Activated CD4-positive, alpha-beta memory T cell treated with anti-CD3 and anti-CD28 coated beads for 36 hours (primary cell): ENCODE measurements at regions not wholly inside any gene's neighbourhood (a gene's known extent, or its start where the extent isn't known, plus 50 kb on each side); places are given as distances from the start of the nearest gene placed in this dataset.

Experiments
- CTCF ChIA-PET: fragments of 350-600 bp; sonication (Branson Sonifier 250); formaldehyde crosslinking; loops from one replicate; lab custom pipeline; 2021; ENCODE audit warnings: antibody characterized with exemption, inconsistent platforms; lab: Charles Lee
- POLR2A ChIA-PET: fragments of 350-600 bp; sonication (Branson Sonifier 250); formaldehyde crosslinking; loops from one replicate; lab custom pipeline; 2021; ENCODE audit warnings: antibody characterized with exemption; lab: Charles Lee
- DNase-seq: peaks from one replicate; pipeline ENCODE4 v3.0.0-alpha.2; 2020
- H3K27ac Mint-ChIP-seq: one replicate; pipeline ENCODE4 v1.8.0; 2021; ENCODE audit warnings: mixed read lengths
- H3K27me3 Mint-ChIP-seq: one replicate; pipeline ENCODE4 v1.8.0; 2021; ENCODE audit warnings: mixed read lengths
- H3K36me3 Mint-ChIP-seq: one replicate; pipeline ENCODE4 v1.8.0; 2021; ENCODE audit warnings: mixed read lengths
- H3K4me1 Mint-ChIP-seq: one replicate; pipeline ENCODE4 v1.8.0; 2021; ENCODE audit warnings: low read depth, mixed read lengths
- H3K4me3 Mint-ChIP-seq: one replicate; pipeline ENCODE4 v1.8.0; 2021; ENCODE audit warnings: mild to moderate bottlenecking, mixed read lengths
- H3K9me3 Mint-ChIP-seq: one replicate; pipeline ENCODE4 v1.8.0; 2021; ENCODE audit warnings: mixed read lengths
- intact Hi-C: fragments of 100-400 bp; cut with micrococcal nuclease; formaldehyde crosslinking; loops from one replicate; pipeline ENCODE4 v1.15.1; 2023

- Mint-ChIP-seq H3K4me3 (no peak overlapping the region), H3K4me1 (no peaks in the 10 kb centered on the region), H3K27me3 (no peaks in the 10 kb centered on the region), H3K9me3 (no peaks in the 10 kb centered on the region), H3K36me3 (peaks cover 3% of the 10 kb centered on the region), H3K27ac (no peak overlapping the region)
- ChIA-PET POLR2A (no interaction called here), CTCF (interaction anchor here (0.9 to 1.6 kb wide), 3 partner anchors 14 to 804 kb away, joined by 3 to 7 read pairs (median 3); no protein-coding TSS in a partner anchor)
- intact Hi-C loops, result loop anchor here (10.0 kb wide), 1 partner anchor 262 kb away; no protein-coding TSS in a partner anchor
- peak; percentile 45 for DNase-seq
These were observed 133.7 kb downstream of the AEBP2 start for GRCh38 chr12:19572920-19573558.

GRCh38 chr12:19573866-19574265 is 134.6 kb downstream of the AEBP2 start:
- Mint-ChIP-seq H3K27me3 (no peaks in the 10 kb centered on the region), H3K36me3 (peaks cover 5% of the 10 kb centered on the region), H3K4me3 (no peak overlapping the region), H3K9me3 (no peaks in the 10 kb centered on the region), H3K4me1 (no peaks in the 10 kb centered on the region), H3K27ac (no peak overlapping the region)
- DNase-seq, result no peak
- intact Hi-C loops, result loop anchor here (10.0 kb wide), 1 partner anchor 261 kb away; no protein-coding TSS in a partner anchor
- ChIA-PET POLR2A (no interaction called here), CTCF (interaction anchor here (0.9 kb wide), 1 partner anchor 803 kb away, joined by 3 read pairs; no protein-coding TSS in a partner anchor)

- Mint-ChIP-seq H3K9me3 (no peaks in the 10 kb centered on the region), H3K27ac (no peak overlapping the region), H3K27me3 (no peaks in the 10 kb centered on the region), H3K4me1 (no peaks in the 10 kb centered on the region), H3K36me3 (peaks cover 7% of the 10 kb centered on the region), H3K4me3 (no peak overlapping the region)
- ChIA-PET POLR2A (no interaction called here), CTCF (no interaction called here)
- intact Hi-C loops, result loop anchor here (10.0 kb wide), 1 partner anchor 260 kb away; no protein-coding TSS in a partner anchor
- DNase-seq, result no peak
These were observed 135.3 kb downstream of the AEBP2 start for GRCh38 chr12:19574601-19575000.

- intact Hi-C loops, result loop anchor here (10.0 kb wide), 1 partner anchor 259 kb away; no protein-coding TSS in a partner anchor
- H3K27me3 Mint-ChIP-seq, result no peaks in the 10 kb centered on the region
- H3K4me3 Mint-ChIP-seq, result no peak overlapping the region
- H3K27ac Mint-ChIP-seq, result no peak overlapping the region
- POLR2A ChIA-PET, result no interaction called here
- CTCF ChIA-PET, result interaction anchor here (0.7 kb wide), 1 partner anchor 14 kb away, joined by 3 read pairs; no protein-coding TSS in a partner anchor
- H3K4me1 Mint-ChIP-seq, result no peaks in the 10 kb centered on the region
- no peaks in the 10 kb centered on the region for H3K9me3 Mint-ChIP-seq
- peaks cover 9% of the 10 kb centered on the region for H3K36me3 Mint-ChIP-seq
- no peak for DNase-seq
These were observed 136.3 kb downstream of the AEBP2 start for GRCh38 chr12:19575337-19576243.

- Mint-ChIP-seq H3K4me1 (no peaks in the 10 kb centered on the region), H3K9me3 (peaks cover 6% of the 10 kb centered on the region), H3K27me3 (no peaks in the 10 kb centered on the region), H3K4me3 (no peak overlapping the region), H3K27ac (no peak overlapping the region), H3K36me3 (peaks cover 14% of the 10 kb centered on the region)
- ChIA-PET POLR2A (no interaction called here), CTCF (no interaction called here)
- DNase-seq, result no peak
- intact Hi-C loops, result loop anchor here (10.0 kb wide), 1 partner anchor 258 kb away; no protein-coding TSS in a partner anchor
These were observed 137.4 kb downstream of the AEBP2 start for GRCh38 chr12:19576506-19577280.

GRCh38 chr12:19577281-19577530 is 137.9 kb downstream of the AEBP2 start:
- H3K4me1 Mint-ChIP-seq, result no peaks in the 10 kb centered on the region
- POLR2A ChIA-PET, result no interaction called here
- DNase-seq, result no peak

GRCh38 chr12:19584732-19585131 is 145.4 kb downstream of the AEBP2 start:
- no peaks in the 10 kb centered on the region for H3K27me3 Mint-ChIP-seq
- POLR2A ChIA-PET, result no interaction called here
- no peak for DNase-seq
- no peak overlapping the region for H3K4me3 Mint-ChIP-seq
- intact Hi-C loops, result no loop called here
- no peaks in the 10 kb centered on the region for H3K4me1 Mint-ChIP-seq
- no peak overlapping the region for H3K27ac Mint-ChIP-seq
- CTCF ChIA-PET, result interaction anchor here (0.6 kb wide), 1 partner anchor 23 kb away, joined by 3 read pairs; no protein-coding TSS in a partner anchor
- H3K36me3 Mint-ChIP-seq, result peaks cover 37% of the 10 kb centered on the region
- H3K9me3 Mint-ChIP-seq, result peaks cover 36% of the 10 kb centered on the region

More at GRCh38 chr12:19577281-19577530, 137.9 kb downstream of the AEBP2 start:
- Mint-ChIP-seq H3K36me3 (peaks cover 16% of the 10 kb centered on the region), H3K4me3 (no peak overlapping the region), H3K9me3 (peaks cover 11% of the 10 kb centered on the region), H3K27me3 (no peaks in the 10 kb centered on the region), H3K27ac (no peak overlapping the region)
- CTCF ChIA-PET, result no interaction called here
- intact Hi-C loops, result loop anchor here (10.0 kb wide), 1 partner anchor 258 kb away; no protein-coding TSS in a partner anchor

- no peaks in the 10 kb centered on the region for H3K27me3 Mint-ChIP-seq
- H3K4me1 Mint-ChIP-seq, result peaks cover 1% of the 10 kb centered on the region
- POLR2A ChIA-PET, result no interaction called here
- no peak overlapping the region for H3K27ac Mint-ChIP-seq
- intact Hi-C loops, result no loop called here
- H3K4me3 Mint-ChIP-seq, result no peak overlapping the region
- peaks cover 10% of the 10 kb centered on the region for H3K9me3 Mint-ChIP-seq
- CTCF ChIA-PET, result no interaction called here
- DNase-seq, result no peak
- H3K36me3 Mint-ChIP-seq, result peaks cover 12% of the 10 kb centered on the region
These were observed 149.7 kb downstream of the AEBP2 start for GRCh38 chr12:19588951-19589350.

GRCh38 chr12:19591951-19592350 is 152.7 kb downstream of the AEBP2 start:
- no peak overlapping the region for H3K27ac Mint-ChIP-seq
- ChIA-PET POLR2A (no interaction called here), CTCF (no interaction called here)
- peaks cover 1% of the 10 kb centered on the region for H3K4me1 Mint-ChIP-seq
- H3K27me3 Mint-ChIP-seq, result no peaks in the 10 kb centered on the region
- DNase-seq, result no peak
- H3K9me3 Mint-ChIP-seq, result no peaks in the 10 kb centered on the region
- intact Hi-C loops, result no loop called here
- H3K4me3 Mint-ChIP-seq, result no peak overlapping the region
- no peaks in the 10 kb centered on the region for H3K36me3 Mint-ChIP-seq

- no peak overlapping the region for H3K27ac Mint-ChIP-seq
- peaks cover 1% of the 10 kb centered on the region for H3K4me1 Mint-ChIP-seq
- no peak for DNase-seq
- no peaks in the 10 kb centered on the region for H3K36me3 Mint-ChIP-seq
- CTCF ChIA-PET, result no interaction called here
- no peak overlapping the region for H3K4me3 Mint-ChIP-seq
- intact Hi-C loops, result no loop called here
- H3K9me3 Mint-ChIP-seq, result no peaks in the 10 kb centered on the region
- no peaks in the 10 kb centered on the region for H3K27me3 Mint-ChIP-seq
- POLR2A ChIA-PET, result no interaction called here
These were observed 157.3 kb downstream of the AEBP2 start for GRCh38 chr12:19596434-19597166.

- Mint-ChIP-seq H3K4me3 (no peak overlapping the region), H3K9me3 (no peaks in the 10 kb centered on the region), H3K27ac (no peak overlapping the region), H3K36me3 (no peaks in the 10 kb centered on the region), H3K4me1 (no peaks in the 10 kb centered on the region), H3K27me3 (no peaks in the 10 kb centered on the region)
- no peak for DNase-seq
- POLR2A ChIA-PET, result no interaction called here
- intact Hi-C loops, result no loop called here
- CTCF ChIA-PET, result interaction anchor here (0.7 kb wide), 1 partner anchor 335 kb away, joined by 3 read pairs; no protein-coding TSS in a partner anchor
These were observed 158.1 kb downstream of the AEBP2 start for GRCh38 chr12:19597167-19598026.
